OCI-LY7 (cell line): ENCODE measurements at regions not wholly inside any gene's neighbourhood (a gene's known extent, or its start where the extent isn't known, plus 50 kb on each side); places are given as distances from the start of the nearest gene placed in this dataset.

Source experiments
- EZH2phosphoT487 ChIP-seq: fragments of 200-600 bp; sonication (generic); IDR thresholded peaks from 2 replicates; pipeline ENCODE4 v1.6.1; 2018; ENCODE audit warnings: low read depth, borderline replicate concordance, mild to moderate bottlenecking, mixed run types, antibody characterized with exemption, low read length, moderate library complexity, mixed read lengths
- TF ChIP-seq, protein P1 (sequence below): fragments of 200-600 bp; sonication (generic); conservative IDR thresholded peaks from 2 replicates; pipeline ENCODE4 v1.5.1; 2014; ENCODE audit warnings: mild to moderate bottlenecking, antibody characterized with exemption, low read length, moderate library complexity, mixed read lengths

DNA sequence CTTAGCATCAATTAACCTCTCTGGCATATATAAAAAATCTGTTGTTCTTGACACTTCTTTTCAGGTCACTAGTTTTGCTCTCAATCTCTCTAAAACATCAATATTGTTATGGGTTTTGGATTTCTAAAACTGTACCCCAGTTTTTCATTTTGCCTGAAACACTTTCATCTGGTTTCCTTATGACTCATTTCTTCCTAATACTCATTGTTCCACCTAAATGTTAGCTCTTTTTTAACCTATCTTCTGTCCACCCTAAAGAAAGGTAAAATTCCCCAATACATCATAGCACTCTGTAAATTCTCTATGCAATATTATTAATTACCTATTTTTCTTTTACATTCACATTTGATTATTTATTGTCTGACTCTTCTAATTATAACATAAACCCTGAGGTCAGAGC lies 575.5 kb upstream of the NDST4 start:
- TF ChIP-seq, protein P1, sequence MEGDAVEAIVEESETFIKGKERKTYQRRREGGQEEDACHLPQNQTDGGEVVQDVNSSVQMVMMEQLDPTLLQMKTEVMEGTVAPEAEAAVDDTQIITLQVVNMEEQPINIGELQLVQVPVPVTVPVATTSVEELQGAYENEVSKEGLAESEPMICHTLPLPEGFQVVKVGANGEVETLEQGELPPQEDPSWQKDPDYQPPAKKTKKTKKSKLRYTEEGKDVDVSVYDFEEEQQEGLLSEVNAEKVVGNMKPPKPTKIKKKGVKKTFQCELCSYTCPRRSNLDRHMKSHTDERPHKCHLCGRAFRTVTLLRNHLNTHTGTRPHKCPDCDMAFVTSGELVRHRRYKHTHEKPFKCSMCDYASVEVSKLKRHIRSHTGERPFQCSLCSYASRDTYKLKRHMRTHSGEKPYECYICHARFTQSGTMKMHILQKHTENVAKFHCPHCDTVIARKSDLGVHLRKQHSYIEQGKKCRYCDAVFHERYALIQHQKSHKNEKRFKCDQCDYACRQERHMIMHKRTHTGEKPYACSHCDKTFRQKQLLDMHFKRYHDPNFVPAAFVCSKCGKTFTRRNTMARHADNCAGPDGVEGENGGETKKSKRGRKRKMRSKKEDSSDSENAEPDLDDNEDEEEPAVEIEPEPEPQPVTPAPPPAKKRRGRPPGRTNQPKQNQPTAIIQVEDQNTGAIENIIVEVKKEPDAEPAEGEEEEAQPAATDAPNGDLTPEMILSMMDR: no peak
- no peak for TF ChIP-seq EZH2phosphoT487
